RPMI8226 (cell line): ENCODE measurements at regions not wholly inside any gene's neighbourhood (a gene's known extent, or its start where the extent isn't known, plus 50 kb on each side); places are given as distances from the start of the nearest gene placed in this dataset.
"Not testable (repeated sequence)": the region's sequence is repeated elsewhere in the genome, so short reads cannot be mapped to it uniquely, and the experiment has no call there.

Experiments
- DNase-seq: peaks from one replicate; pipeline ENCODE4 v3.0.0-alpha.2; 2015

DNA sequence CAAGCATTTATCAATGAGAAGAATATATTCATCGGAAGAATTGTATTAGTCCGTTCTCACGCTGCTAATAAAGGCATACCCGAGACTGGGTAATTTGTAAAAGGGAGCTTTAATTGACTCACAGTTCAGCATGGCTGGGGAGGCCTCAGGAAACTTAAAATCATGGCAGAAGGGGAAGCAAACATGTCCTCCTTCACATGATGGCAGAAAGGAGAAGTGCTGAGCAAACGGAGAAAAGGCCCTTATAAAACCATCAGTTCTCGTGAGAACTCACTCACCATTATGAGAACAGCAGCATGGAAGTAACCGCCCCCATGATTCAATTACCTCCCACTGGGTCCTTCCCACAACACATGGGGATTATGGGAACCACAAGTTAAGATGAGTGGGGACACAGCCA, 1688.2 kb downstream of the SPATA31A7 start:
- DNase-seq: not testable (repeated sequence)

DNA sequence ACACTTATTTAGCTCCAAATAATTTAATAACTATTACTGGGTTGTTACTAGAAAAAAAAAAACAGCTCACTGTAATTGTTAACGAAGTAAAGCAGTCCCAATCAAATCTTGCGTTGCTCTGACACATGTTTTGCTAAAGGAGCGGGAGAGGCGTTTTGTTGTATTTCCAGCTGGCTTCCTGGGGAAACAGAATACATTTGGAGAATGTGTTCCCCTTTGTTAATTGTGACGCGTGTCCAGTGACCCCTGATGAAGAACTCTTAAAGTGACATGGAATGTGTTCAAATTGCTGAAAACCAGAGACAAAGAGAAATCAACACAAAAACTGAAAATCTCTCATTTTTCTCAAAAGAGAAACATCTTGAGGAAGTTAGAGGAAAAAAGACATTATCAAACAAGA, 1690.6 kb downstream of the SPATA31A7 start:
- not testable (repeated sequence) for DNase-seq

DNA sequence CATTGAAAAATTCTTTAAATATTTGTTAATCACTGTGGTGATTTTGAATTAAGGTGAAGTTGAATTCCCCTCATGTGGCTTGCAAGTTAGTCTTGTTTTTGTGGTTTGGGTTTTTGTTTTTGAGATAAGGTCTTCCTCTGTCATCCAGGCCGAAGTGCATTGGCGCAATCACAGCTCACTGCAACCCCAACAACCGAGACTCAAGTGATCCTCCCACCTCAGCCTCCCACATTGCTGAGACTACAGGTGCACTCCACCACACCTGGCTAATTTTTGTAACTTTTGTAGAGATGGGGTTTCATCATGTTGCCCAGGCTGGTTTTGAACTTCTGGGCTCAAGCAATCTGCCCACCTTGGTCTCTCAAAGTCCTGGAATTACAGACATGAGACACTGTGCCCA, 1691.1 kb downstream of the SPATA31A7 start:
- DNase-seq: not testable (repeated sequence)

DNA sequence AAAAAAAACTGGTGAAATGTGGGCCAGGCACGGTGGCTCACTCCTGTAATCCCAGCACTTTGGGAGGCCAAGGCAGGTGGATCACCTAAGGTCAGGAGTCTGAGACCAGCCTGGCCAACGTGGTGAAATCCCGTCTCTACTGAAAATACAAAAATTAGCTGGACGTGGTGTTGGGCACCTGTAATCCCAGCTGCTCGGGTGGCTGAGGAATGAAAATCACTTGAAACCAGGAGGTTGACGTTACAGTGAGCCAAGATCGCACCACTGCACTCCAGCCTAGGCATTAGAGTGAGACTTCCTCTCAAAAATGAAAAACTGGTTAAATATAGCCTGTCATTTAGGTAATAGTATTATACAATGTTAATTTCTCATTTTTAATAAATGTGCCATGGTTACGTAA, 1692.0 kb downstream of the SPATA31A7 start:
- not testable (repeated sequence) for DNase-seq

DNA sequence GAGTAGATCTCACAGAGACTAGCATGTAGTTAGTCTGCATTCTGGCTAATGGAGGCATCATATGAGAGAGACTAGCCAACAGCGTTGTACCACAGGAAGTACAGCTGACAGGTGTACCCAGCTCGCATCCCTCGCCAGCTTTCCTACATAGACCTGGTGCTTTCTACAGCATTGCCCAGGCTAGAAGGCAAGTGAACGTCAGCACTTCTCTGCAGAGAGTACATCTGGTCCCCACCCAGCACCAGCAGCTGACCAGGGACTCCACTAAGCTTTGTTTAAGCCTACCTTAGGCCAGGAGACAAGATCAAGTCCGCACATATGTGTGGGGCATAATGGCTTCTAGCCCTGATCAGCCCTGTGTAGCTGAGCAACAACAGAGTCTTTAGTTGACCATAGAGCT, 1692.9 kb downstream of the SPATA31A7 start:
- DNase-seq: not testable (repeated sequence)

DNA sequence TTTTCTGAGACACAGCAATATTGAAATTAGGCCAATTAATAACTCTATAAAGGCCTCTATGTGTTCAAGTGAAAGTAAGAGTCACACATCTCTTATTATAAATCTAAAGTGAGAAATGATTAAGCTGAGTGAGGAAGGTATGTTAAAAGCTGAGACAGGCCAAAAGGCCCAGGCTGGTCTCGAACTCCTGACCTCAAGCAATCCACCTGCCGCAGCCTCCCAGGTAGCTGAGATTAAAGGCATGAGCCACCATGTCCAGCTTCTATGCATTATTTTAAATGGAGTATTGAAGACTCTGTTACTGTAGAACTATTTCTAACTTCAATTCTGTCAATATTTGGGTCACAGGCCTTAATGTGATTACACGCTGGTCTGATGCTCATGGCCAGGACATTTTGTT, 1706.9 kb downstream of the SPATA31A7 start:
- not testable (repeated sequence) for DNase-seq

DNA sequence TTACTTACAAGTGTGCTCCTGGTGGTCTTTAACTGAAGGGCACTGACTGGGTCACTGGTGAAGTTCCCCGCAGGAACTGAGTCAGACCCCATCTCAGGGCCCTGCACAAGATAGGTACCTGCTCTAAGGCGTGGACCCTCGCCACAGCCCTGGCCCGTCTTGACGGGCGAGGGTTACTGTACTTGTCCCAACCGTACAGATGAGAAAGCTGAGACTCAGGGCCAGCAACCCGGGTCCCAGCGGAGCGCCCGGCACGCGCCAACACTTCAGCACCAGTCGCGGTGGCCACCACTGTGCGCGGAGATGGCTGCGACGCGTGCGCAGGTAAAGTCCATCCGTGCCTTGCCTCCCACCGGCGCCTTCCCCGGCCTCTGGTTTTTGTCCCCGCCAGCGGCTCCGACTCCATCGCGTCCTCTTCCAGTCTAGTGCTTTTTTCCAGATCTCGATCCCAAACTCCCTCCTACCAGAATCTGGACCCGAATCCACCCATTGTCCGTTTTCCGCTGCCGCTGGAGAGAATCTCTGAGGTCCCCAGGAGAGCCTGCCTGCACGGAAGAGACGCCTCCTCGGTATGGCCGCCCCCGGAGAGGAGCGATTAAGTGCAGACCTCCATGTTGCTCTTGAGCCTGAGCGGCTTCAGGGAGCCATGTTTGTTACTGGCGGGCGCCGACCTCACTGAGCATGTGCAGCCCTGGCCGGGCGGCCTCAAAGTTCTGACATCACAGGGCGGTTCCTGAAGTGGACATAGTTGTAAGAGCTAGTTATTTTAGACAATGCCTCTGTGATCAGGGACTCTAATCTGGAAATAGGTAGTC, 1707.8 kb downstream of the SPATA31A7 start:
- DNase-seq: not testable (repeated sequence)

DNA sequence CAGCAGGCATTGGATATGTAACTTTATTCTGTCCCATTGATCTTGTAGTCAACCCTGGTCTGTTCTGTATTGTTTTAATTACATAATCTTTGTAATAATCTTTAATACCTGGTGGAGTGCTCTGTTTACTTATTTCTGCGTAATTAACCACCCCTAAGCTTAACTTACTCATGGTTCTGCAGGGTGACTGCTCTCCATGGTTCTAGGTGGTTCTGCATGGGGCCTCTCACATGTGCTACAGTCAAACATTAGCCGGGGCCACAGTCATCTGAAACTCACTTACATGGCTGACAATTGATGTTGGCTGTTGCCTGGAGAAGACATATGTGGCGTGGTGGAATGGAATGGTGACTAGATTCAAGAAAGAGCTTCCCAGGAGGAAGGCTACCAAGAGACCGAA, 1709.8 kb downstream of the SPATA31A7 start:
- DNase-seq: not testable (repeated sequence)

DNA sequence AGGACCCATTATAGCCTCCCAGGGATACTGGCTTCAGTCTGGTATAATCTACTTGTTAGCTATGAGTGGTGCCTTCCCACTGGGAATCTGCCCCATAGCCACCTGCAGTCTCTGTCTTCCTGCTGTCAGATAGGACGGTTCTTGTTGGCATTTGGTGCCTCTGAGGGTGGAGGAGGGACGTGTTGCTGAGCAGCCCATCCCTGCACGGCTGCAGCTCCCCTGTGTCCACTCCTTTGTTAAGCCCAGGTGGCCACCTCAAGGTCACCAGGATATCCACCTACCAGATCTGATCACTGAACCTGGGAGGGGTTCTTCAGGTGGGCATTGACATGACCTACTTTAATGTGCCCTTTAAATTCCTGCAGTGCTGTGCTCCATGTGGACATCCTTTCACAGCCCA, 1714.2 kb downstream of the SPATA31A7 start:
- DNase-seq: not testable (repeated sequence)

DNA sequence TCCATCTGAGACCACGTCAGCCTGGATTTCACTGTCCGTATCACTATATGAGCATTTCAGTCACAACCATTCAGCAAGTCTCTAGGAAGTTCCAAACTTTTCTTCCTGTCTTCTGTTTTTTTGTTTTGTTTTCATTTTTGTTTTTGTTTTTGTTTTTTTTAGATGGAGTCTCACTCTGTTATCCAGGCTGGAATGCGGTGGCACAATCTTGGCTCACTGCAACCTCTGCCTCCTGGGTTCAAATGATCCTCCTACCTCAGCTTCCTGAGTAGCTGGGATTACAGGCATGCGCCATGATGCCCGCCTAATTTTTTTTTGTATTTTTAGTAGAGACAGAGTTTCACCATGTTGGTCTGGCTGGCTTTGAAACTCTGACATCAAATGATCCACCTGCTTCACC, 1715.9 kb downstream of the SPATA31A7 start:
- not testable (repeated sequence) for DNase-seq

DNA sequence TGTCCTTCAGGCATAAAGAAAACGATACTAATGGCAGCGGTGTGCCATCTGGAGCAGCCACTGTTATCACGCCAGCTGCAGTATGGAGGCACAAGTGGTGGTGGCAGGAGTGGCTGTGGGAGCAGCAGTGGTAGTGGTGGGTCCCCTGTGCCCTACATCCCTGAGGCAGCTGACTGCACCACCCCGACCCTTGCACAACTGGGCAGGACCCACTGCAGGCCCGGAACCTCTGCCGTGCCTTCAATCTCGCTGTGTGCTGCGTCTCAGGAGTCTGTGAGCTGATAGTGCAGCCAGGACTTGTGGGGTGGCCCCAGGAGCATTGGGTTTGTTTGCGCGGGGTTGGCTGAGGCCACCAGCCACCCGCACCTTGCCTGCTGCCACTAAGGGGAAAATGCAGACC, 1718.0 kb downstream of the SPATA31A7 start:
- not testable (repeated sequence) for DNase-seq

DNA sequence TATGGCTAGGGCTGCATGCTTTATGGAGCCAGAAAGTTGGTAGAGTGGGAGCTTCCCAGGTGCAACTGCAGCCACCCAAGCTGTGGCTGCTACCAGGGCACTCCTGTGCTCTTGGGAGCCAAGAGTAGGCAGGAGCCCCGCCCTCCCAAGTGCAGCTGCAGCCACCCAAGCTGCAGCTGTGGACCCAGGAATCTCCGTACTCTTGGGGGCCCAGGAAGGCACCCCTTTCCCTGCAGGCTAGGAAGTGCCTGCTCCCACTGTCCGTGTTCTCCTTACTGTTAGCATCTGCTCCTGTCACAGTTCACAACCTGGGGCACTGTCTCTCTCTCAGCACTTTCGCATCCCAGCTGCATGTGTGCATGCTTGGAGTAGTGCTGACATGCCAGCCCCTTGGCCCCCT, 1718.4 kb downstream of the SPATA31A7 start:
- DNase-seq: not testable (repeated sequence)

DNA sequence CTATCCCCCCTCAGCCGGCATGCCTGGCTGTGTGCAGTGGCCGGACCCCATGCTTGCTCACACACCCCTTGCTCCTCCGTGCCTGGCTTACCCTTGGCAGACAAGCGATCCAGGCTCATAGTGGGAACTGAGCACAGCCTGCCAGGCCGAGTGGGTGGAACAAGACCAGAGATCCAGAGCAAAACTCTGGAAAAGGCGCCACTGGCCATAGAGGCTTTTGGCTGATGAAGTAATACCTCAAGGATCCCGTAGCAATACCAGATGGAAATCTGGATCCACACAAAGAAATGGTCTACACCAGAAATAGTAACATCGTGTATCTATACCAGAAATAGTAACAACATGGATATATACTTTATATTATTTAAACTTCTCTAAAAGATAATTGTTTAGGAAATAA, 1719.6 kb downstream of the SPATA31A7 start:
- not testable (repeated sequence) for DNase-seq

DNA sequence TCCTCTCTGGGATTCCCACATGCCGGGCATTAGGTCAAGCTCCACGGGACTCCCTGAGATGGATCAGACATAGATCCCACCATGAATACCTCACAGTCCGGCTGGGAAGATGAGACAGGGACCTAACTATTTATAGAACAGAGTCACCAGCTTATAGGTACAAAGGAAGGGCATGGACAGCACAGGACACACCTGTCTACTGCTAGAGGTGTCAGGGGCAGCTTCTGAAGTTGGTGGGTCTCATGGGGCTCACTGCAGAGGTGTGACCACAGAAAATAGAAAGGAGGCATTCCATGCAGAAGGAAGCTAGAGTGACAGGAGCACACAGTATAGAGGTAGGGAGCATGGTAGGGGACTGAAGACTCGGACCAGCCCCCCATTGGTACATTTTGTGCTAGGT, 1722.4 kb downstream of the SPATA31A7 start:
- not testable (repeated sequence) for DNase-seq

DNA sequence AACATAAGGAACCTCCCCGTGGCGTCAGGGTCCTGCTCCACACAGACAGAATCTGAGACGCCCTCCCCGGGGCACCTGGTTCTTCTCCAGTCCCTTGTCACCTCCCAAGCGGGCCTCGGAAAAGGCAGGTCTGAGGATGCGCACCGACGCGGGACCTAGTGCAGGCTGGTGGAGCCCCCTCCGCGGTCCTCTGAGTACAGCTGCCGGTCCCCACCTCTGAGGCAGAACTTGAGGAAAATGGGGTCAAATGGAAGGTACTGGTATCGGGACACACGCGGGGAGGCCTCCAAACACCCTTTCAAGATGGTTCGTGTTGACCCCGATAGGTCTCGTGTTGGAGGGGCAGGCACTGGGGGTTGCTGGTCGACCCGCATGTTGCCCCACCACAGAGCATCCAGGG, 1725.3 kb downstream of the SPATA31A7 start:
- not testable (repeated sequence) for DNase-seq

DNA sequence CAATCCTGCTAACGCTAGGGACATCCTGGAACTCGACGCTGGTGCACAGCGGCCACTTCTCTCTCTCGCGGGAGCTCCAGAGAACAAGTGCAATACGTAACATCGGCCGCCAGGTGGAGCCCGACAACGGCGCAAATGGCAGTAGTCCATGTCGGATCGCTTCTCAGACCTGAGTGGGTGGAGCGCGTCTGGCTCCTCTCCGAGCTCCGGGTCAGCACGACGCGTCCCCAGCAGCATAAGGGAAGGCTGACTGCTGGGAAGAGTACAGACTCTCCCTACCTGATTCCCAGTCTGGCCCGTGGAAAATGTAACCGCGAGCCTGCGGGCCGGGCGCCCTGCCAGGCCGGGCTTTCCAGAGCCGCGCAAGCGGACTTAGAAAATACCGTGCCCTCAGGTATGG, 1725.8 kb downstream of the SPATA31A7 start:
- DNase-seq: not testable (repeated sequence)

DNA sequence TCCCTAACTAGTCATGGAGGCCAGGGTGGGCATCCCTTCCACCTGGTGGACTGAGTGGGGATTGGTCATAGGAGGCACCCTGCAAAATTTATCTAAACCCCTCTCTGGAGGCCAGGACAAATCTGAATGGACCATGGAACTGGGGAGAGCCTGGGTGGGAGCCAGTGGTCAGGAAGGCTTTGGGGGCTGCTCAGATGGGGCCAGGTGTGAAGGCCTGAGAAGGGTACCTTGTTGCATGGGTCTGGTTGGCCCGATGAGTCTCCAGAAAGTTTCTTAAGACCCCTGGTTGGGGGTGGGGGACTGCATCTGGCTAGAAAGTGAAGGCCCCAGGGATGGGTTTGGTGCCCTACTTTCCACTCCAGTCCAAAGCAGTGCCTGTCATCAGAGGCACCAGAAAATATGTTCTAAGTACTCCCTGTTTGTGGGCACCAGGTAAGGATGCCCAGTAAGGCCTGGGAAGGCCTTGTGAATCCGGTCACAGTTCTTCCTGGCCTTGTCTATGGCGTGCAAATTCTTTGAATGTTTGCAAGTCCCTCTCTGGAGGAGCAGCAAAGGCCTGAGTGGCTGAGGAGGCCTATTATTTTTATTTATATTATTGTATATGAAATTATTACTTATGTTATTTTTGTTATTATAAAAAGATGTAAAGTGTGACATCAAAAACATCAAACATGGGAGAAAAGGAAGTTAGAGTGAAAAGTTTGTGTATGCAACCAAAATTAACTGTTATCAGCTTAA, 1729.0 kb downstream of the SPATA31A7 start:
- DNase-seq: not testable (repeated sequence)

DNA sequence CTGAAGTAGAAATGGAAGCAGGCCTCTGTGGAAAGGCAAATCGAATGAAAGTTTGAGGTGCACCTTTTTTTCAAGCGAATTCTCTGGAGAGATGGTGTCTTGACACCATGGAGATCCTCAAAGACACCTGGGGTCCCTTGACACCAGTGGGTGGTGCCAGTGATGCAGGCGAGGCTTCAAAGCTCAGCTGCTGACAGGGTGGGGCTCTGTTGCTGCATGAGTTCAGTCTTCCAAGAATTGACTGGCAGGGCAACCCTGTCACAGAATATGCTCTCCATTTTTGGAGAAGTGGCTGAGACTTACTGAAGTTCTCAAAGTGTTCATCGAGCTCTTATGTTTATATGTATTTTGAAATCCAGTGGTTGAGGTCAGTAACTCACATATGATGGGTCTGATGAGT, 1741.6 kb downstream of the SPATA31A7 start:
- DNase-seq: not testable (repeated sequence)

DNA sequence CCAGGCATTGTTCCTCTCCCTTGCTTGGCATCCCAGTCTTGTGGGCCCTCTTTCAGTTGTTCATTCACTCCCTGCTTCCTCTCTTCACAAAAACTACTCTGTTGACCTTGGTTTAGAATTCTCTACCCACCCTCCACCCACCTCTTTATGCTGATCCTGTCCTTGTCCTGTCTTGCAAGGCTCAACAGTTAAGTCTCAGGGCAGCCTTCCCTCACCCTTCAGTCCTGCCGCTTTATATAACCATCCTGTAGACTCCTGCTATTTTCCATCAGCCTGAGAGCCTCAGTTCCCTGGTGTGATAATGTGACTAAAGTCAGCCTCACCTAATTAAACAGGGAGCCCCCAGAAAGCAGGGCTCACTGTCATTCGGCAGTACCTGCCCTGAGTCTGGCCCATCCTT, 1763.0 kb downstream of the SPATA31A7 start:
- DNase-seq: not testable (repeated sequence)
